ENCODE measurements at regions not wholly inside any gene's neighbourhood (a gene's known extent, or its start where the extent isn't known, plus 50 kb on each side); places are given as distances from the start of the nearest gene placed in this dataset.
"Not testable (repeated sequence)": the region's sequence is repeated elsewhere in the genome, so short reads cannot be mapped to it uniquely, and the experiment has no call there.

DNA sequence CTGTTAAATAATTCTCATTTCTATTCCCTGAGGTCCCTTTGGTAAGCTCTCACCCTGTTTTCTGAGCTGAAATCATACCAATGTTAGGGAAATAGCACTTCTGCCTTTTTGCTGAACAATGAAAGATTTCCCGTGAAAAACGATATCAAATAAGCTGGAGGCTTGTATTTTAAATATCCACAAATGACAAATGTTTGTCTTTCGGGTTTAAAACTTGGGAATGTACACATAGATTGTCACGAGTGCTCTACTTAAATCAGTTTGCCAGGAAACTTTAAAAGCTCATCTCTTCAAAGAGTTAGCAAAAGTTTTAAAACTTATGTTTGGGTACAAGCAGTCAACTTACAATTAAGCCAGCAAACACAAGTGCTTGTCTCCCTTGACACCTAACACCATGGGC, 393.5 kb upstream of the MON1B start:
- no peak for DNase-seq (ENCODE audit: extremely low read depth, low read depth)

- DNase-seq (ENCODE audit: extremely low read depth, low read depth) = no peak
These were observed 390.8 kb upstream of the MON1B start for GRCh38 chr16:76800196-76800595.

GRCh38 chr16:76801357-76801756, 389.6 kb upstream of the MON1B start:
- DNase-seq (ENCODE audit: extremely low read depth, low read depth) = no peak

- DNase-seq (ENCODE audit: extremely low read depth, low read depth) = no peak
These were observed 374.5 kb upstream of the MON1B start for GRCh38 chr16:76816475-76816874.

DNA sequence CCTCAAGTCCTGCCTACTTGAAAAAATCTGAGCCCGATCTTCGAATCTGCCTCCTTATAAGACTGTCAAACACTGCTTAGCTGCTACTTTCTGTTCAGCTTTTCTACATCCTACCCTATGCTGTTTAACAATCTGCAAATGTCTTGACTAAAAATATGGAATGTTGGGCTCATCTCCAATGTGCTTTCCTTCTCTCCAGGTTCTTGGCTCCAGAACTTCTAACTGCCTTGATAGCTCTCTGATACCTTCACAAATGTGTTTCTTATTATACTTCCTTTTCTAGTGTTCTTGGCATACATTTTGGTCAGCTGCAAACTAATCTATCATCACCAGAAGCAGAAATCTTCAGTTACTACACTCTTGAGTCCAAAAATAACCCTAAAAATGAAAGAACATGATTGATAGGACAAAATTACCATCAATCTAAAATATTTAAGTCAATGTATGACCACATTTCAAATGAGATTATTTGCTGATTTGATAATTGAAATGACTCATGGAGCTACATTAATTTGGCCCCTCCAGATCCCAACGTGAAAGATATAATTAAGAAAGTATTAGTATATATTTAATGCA, 372.3 kb upstream of the MON1B start:
- DNase-seq (ENCODE audit: extremely low read depth, low read depth) = no peak

- no peak for DNase-seq (ENCODE audit: extremely low read depth, low read depth)
These were observed 371.6 kb upstream of the MON1B start for GRCh38 chr16:76819226-76819916.

DNA sequence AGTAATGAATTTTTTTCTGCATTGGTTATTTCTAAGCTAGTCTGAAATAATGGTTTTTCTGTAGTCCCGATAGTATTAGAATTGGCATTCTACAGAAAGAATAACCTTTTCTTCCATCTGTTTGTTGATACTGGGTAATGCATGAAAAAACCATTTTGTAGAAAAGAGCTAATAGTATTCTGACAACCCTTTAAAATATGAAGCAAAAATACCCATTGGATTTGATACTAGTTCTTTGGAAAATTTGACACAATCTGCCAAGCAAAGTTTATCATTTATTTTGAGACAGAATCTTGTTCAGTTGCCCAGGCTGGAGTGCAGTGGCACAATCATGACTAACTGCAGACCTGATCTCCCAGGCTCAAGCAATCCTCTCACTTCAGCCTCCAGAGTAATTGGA, 366.8 kb upstream of the MON1B start:
- DNase-seq (ENCODE audit: extremely low read depth, low read depth) = no peak

- DNase-seq (ENCODE audit: extremely low read depth, low read depth) = no peak
These were observed 366.2 kb upstream of the MON1B start for GRCh38 chr16:76824791-76825190.

- no peak for DNase-seq (ENCODE audit: extremely low read depth, low read depth)
These were observed 355.7 kb upstream of the MON1B start for GRCh38 chr16:76835339-76835738.

DNA sequence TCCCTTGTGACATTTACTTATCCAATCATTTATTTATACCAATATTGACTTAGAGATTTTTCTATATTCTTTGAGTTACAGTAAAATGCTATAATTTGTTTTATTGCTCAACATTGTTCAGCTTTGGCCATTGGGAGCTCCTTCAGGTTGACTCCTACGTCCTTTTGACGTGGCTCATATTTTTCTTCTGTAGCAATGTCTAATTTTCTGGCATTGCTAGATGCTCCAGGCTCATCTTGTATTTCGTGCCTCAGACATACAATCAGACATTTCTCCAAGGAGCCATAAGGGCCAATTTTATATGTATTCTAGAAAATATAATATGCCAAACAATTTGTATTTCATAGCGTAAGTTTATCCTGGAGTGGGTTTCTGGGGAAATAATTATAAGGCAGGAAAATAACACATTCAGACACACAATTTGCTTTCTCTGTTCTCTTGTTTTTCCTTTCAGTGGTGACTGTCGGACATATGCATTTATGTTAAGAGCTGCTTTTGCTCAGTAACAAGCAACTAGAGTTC, 355.1 kb upstream of the MON1B start:
- DNase-seq (ENCODE audit: extremely low read depth, low read depth) = no peak

DNA sequence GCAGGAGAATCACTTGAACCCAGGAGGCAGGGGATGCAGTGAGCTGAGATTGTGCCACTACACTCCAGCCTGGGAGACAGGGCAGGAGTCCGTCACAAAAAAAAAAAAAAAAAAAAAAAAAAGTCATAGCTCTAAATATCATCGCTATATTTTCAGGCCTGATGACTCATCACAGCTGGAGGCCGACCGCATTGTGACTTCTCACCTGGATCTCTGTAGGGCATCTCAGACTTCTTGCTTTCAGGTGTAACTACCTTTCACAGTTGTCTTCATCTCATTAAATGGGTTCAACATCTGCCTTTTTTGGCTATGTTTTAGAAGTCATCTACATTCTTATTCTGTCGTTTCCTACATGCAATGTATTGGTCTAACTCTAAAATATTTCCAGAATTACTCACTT, 353.1 kb upstream of the MON1B start:
- no peak for DNase-seq (ENCODE audit: extremely low read depth, low read depth)

DNA sequence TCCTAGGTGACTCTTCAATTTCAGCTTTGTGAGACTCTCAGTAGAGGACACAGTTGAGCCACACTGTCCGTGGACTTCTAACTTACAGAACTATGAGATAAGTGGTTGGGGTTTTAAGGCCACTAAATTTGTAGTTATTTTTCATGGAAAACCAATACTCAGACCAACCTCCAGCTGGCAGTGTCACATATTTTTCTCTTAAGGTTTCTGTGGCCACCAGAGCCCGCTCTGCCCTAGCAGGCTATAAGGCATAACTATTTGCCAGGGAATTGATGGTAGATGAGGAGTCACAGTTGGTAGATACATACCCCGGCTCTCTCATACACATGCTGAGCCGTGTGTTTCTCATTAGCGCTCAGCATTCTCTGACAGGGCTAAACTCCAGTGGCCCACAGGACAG, 336.8 kb upstream of the MON1B start:
- DNase-seq (ENCODE audit: extremely low read depth, low read depth) = no peak

GRCh38 chr16:76856112-76856511, 334.9 kb upstream of the MON1B start:
- no peak for DNase-seq (ENCODE audit: extremely low read depth, low read depth)

DNA sequence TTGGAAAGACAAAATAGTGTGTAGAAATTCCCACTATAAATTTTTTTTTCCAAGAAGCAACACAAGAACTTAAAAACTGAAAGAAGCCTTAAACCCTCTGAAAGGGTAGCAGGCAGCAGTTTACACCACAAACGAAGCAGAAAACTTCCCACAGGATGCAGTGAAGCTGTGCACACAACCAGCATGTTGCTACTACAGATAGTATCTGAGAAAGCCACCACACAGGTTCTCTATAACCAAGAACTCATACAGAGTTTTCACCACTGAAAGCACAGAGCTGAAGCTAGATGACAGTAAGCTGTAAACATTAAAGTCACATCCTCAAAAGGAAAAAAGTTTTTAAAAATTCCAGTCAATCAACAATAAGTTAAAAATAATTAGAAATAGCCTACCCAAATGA, 333.6 kb upstream of the MON1B start:
- no peak for DNase-seq (ENCODE audit: extremely low read depth, low read depth)

DNA sequence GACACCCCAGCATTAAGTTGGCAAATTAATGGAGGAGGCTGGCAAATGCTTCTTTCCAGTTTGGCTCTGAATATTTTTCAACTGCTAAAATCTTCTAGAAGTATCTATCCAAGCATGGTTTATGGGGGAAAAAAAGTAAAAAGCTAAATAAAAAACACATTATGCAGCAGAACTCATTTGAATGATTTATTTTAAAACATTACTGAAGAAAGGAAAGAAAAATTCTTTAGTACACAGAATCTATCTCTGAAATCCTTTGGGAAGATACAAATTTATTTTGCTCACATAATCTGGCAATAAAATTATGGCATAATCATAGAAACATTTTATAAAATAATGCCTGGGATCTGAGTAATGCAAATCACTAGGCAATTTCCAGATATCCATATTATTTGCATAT, 328.1 kb upstream of the MON1B start:
- no peak for DNase-seq (ENCODE audit: extremely low read depth, low read depth)

DNA sequence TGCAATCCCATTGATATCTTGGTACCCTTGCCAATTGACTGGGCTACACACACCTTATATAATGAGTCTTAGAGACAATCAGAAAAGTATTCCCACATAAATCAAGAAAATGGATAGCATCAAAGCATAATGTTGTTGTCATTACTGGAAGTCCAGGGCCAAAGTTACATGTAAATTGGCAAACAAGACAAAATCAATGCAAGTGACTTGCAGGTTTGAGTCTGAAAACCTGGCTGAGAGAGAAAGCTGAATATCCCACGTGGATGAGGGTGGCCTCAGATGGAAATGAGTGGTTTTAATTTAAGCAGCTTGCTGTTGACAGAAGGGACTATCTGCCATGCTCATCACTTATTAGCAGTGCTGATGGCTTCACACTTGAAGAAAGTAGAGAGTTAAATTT, 324.0 kb upstream of the MON1B start:
- no peak for DNase-seq (ENCODE audit: extremely low read depth, low read depth)

- DNase-seq (ENCODE audit: extremely low read depth, low read depth) = no peak
These were observed 315.1 kb upstream of the MON1B start for GRCh38 chr16:76875898-76876297.

DNA sequence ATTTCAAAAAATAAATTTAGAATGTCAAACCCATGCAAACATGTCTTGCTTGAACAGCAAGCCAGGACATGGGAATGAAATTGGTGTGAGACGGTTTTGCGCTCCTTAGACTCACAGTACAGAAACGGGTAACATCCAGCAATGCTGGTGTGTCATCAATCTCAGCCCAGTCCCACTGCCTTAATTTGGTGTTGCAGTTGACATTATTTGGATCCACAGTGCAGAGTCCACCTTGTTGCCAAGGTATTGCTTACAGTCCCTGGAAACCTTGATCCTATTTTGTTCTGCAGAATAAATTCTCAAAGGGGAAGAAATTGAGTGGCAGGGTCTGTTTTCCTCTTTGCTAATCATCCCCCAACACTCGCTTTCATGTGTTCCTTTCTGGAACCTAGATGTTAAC, 311.6 kb upstream of the MON1B start:
- DNase-seq (ENCODE audit: extremely low read depth, low read depth) = no peak

- DNase-seq (ENCODE audit: extremely low read depth, low read depth) = not testable (repeated sequence)
These were observed 310.5 kb upstream of the MON1B start for GRCh38 chr16:76880523-76880922.

DNA sequence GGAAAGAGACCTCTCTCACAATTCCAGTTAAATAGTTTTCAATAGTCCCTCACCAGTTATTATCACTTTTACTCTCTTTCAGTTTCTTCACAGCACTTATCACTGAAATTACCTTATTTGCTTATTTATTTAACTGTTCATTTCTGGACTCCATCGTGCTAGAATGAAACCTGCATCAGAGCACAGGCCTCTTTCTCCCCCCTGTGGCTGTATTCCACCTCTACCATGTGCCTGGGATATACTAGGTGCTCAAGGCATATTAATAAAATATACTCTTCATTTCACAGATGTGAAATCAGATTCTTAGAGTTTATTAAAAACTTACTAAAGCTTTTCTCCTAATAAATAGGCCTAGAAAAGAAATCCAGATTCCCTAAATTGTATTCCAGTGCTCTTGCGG, 308.9 kb upstream of the MON1B start:
- no peak for DNase-seq (ENCODE audit: extremely low read depth, low read depth)

- DNase-seq (ENCODE audit: extremely low read depth, low read depth) = no peak
These were observed 307.9 kb upstream of the MON1B start for GRCh38 chr16:76883076-76883475.

DNA sequence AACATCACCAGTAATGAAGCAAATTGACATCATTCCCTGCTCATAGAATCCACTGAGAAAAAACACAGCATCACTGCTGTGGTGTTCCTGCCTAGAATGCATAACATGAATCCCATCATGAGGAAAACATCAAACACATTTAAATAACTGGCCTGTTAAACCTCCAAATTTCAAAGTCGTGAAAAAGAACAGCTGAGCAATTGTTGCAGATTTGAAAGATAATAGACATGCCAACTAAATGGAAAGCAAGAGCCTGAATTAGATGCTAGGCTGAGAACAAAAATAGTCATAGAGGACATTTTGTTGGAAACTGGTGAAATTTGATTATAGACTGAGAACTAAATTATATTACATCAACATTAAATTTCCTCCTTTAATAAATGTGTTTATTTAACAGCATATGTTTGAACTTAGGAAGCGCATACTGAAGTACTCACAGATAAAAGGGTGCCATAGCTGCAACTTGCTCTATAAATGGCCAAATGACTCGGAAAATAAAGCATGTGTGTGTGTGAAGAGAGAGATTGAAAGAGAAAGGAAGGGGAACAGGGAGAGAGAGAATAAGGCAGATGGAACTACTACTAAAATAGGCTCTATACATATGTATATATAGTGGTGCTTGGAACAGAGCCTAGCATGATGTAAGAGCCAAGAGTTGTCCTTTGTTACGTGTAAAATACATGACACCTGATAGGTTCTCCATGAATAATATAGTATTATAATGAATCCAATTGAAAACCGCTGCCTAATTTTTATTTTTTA, 305.0 kb upstream of the MON1B start:
- DNase-seq (ENCODE audit: extremely low read depth, low read depth) = no peak
